ENCODE measurements at regions not wholly inside any gene's neighbourhood (a gene's known extent, or its start where the extent isn't known, plus 50 kb on each side); places are given as distances from the start of the nearest gene placed in this dataset.

DNA sequence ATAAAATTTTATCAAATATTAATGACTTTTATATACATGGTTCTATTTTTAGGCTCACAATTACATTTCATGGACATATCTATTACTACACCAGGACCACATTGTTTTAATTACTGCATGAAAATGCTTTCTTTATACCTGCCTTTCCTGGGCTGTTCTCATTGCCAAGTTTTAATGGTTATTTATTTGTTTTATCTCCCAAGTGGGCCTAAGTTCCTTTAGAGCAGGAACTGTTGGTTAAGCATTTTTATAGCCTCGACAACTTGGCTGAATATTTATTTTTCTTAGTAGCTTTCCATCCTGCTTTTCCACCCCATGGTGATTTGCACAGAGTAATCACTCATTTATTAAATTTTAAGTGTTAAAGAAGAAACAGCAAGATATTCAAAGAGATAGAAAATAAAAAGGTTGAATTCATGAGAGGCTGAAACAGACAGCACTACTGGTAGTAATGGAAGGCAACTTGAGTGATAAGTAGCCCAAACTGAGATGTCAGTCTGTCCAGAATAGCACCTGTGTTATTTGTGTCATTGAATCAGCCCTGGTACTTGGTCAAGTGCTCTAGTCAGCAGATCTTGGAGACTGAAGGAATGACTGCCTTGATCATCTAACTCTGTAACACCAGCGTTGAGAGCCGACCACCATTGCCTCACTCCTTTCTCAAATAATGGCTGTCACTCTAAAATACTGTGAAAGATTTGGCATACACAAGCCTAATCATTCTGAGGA, 119.1 kb upstream of the EGLN3 start:
- H3K4me1 ChIP-seq: peaks cover 25% of the 10 kb centered on the region
- peaks cover 22% of the 10 kb centered on the region for H3K9me3 ChIP-seq (replicated peaks)
- intact Hi-C loops (cut with micrococcal nuclease): no loop called here
- H3K27me3 ChIP-seq (ENCODE audit: low read depth): no peaks in the 10 kb centered on the region
- no peak overlapping the region for H3K4me3 ChIP-seq
- peak overlapping the region; percentile 21 for H3K27ac ChIP-seq (replicated peaks)
- no peak for DNase-seq
- no peaks in the 10 kb centered on the region for H3K36me3 ChIP-seq
- TF ChIP-seq, protein P1, sequence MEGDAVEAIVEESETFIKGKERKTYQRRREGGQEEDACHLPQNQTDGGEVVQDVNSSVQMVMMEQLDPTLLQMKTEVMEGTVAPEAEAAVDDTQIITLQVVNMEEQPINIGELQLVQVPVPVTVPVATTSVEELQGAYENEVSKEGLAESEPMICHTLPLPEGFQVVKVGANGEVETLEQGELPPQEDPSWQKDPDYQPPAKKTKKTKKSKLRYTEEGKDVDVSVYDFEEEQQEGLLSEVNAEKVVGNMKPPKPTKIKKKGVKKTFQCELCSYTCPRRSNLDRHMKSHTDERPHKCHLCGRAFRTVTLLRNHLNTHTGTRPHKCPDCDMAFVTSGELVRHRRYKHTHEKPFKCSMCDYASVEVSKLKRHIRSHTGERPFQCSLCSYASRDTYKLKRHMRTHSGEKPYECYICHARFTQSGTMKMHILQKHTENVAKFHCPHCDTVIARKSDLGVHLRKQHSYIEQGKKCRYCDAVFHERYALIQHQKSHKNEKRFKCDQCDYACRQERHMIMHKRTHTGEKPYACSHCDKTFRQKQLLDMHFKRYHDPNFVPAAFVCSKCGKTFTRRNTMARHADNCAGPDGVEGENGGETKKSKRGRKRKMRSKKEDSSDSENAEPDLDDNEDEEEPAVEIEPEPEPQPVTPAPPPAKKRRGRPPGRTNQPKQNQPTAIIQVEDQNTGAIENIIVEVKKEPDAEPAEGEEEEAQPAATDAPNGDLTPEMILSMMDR (IDR thresholded peaks at IDR 0.05; ENCODE audit: borderline replicate concordance): no peak

DNA sequence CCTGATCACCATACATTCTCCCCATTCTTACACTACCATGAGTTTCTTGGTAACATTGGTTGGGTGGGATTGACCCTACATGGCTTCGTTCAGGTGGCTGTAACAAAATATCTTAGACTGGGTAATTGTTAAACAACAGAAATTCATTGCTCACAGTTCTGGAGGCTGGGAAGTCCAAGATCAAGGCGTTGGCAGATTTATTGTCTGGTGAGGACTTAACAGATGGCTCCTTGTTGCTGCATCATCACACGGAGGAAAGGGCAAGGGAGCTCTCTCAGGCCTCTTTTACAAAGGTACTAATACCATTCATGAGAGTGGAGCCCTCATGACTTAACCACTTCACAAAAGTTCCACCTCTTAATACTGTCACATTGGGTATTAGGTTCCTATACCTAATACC, 116.7 kb upstream of the EGLN3 start:
- no peaks in the 10 kb centered on the region for H3K27me3 ChIP-seq (ENCODE audit: low read depth)
- H3K9me3 ChIP-seq (replicated peaks): peaks cover 15% of the 10 kb centered on the region
- peak overlapping the region; percentile 85 for H3K27ac ChIP-seq (replicated peaks)
- H3K4me1 ChIP-seq: peaks cover 47% of the 10 kb centered on the region
- TF ChIP-seq, protein P1 (IDR thresholded peaks at IDR 0.05; ENCODE audit: borderline replicate concordance): no peak
- no peaks in the 10 kb centered on the region for H3K36me3 ChIP-seq
- intact Hi-C loops (cut with micrococcal nuclease): no loop called here
- no peak for DNase-seq
- no peak overlapping the region for H3K4me3 ChIP-seq

DNA sequence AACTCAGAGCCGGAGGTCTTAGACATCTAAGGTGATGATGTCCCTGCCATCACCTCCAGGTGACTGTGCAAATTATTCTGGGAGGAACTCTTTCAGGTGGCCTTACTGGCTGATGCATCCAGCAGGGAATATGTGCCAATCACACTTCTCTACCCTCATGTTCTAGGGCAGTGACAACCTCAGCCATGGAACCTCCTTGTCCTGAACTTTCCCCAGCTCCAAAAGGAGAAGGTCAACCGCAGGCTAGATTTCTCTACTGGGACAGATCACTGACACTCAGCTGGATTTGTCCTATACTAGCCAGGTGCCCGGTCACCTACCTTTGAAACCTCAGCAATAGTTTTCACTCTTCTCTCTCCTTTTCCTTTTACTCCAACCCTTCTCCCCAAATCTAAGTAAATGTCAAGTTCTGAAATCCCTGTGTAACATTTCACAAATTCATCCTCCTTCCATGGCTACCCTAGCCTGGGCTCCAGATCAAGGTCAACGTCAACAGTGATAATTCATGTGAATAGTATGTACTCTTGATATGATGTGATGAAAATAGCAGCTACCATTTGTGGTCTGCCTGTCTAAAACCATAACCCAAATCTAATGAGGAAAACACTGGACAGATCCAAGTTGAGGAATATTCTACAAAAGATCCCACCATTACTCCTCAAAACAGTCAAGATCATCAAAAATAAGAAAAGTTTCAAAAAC, 115.0 kb upstream of the EGLN3 start:
- H3K4me1 ChIP-seq: peaks cover 50% of the 10 kb centered on the region
- H3K4me3 ChIP-seq: no peak overlapping the region
- intact Hi-C loops (cut with micrococcal nuclease): no loop called here
- H3K9me3 ChIP-seq (replicated peaks): peaks cover 7% of the 10 kb centered on the region
- H3K27ac ChIP-seq (replicated peaks): peak overlapping the region; percentile 85
- H3K27me3 ChIP-seq (ENCODE audit: low read depth): no peaks in the 10 kb centered on the region
- TF ChIP-seq, protein P1 (IDR thresholded peaks at IDR 0.05; ENCODE audit: borderline replicate concordance): no peak
- no peak for DNase-seq
- H3K36me3 ChIP-seq: no peaks in the 10 kb centered on the region

DNA sequence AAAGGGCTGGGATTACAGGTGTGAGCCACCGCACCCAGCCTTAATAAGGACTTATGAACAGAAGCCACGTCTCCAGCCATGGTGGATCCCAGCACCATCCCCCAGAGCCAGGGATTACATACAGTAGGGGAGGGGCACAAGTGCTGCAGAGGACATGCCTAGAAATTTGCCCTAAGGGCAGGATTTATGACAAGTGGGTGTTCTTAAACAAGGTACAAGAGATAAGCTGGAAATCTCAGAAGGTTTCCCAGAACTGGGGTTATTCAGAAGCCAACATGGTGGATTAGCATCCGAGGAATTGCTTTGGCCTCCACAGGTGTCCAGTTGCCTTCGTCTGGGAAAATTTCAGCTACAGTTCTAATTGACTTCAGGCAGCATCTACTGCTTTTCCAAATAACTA, 114.4 kb upstream of the EGLN3 start:
- Histone ChIP-seq H3K9me3 (replicated peaks) (peaks cover 7% of the 10 kb centered on the region), H3K4me3 (no peak overlapping the region), H3K27me3 (ENCODE audit: low read depth) (no peaks in the 10 kb centered on the region), H3K36me3 (no peaks in the 10 kb centered on the region), H3K27ac (replicated peaks) (peak overlapping the region; percentile 85), H3K4me1 (peaks cover 54% of the 10 kb centered on the region)
- intact Hi-C loops (cut with micrococcal nuclease): no loop called here
- DNase-seq: no peak
- TF ChIP-seq, protein P1 (IDR thresholded peaks at IDR 0.05; ENCODE audit: borderline replicate concordance): no peak

DNA sequence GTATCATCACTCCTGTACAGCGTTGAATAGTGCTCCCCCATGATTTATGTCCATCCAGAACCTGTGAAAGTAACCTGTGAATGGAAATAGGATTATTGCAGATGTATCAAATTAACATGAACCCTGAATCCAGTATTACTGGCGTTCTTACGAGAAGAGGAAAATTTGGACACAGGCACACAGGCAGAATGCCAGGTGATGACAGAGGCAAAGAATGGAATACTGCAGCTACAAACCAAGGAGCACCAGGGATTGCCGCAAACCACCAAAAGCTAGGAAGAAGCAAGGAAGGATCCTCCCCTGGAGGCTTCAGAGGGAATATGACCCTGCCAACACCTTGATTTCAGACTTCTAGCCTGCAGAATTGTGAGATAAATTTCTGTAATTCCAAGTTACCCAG, 113.5 kb upstream of the EGLN3 start:
- Histone ChIP-seq H3K4me1 (peaks cover 55% of the 10 kb centered on the region), H3K9me3 (replicated peaks) (peaks cover 7% of the 10 kb centered on the region), H3K27ac (replicated peaks) (peak overlapping the region; percentile 85), H3K36me3 (no peaks in the 10 kb centered on the region), H3K27me3 (ENCODE audit: low read depth) (no peaks in the 10 kb centered on the region), H3K4me3 (no peak overlapping the region)
- intact Hi-C loops (cut with micrococcal nuclease): no loop called here
- DNase-seq: peak; percentile 57
- TF ChIP-seq, protein P1 (IDR thresholded peaks at IDR 0.05; ENCODE audit: borderline replicate concordance): no peak

All from left ventricle myocardium inferior (tissue), 1 donor.